ENCODE measurements at regions not wholly inside any gene's neighbourhood (a gene's known extent, or its start where the extent isn't known, plus 50 kb on each side); places are given as distances from the start of the nearest gene placed in this dataset.
A peak's percentile ranks its signal among the peaks of the same experiment; 100 is the strongest.

DNA sequence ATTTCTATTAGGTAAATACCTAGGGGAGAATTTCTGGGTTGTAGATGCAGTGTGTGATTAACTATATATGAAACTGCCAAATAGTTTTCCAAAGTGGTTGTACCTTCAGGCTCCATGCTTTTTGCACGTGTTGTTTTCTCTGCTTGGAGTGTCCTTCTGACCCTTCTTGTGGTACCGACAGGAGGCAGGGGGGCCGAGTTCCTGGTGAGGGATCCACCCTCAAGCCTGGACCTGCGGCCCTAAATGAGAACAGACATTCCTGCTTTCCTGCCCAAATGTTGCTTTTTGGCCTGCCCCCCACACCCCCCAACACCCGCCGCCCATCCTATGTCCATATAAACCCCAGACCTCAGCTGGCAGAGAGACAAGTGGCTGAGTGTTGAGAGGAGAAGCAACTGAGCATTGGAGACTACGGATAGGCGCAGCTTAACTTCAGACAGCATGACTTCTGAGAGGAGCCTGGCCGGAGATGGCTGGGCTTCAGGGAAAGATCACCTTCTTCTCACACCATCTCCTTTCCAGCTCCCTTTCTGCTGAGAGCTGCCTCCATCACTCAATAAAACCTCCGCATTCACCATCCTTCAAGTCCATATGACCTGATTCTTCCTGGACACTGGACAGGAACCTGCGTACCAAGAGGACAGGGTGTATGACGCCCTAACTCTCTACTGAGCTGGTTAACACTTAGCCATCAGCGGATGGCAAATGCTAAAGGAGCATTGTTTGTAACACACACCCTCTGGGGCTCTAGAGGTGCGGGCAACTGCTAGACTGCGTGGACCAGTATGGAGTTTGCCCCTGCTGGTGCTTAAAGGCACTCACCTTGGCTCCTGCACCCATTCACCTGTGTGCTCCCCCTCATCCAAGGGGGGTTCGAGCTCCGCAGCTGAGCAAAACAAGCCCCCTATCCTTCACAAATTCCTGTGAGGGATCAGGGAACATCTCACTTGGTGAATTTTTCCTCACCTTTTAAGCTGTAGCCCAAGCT lies 194.7 kb upstream of the FBXO33 start:
- Histone ChIP-seq H3K27me3 (no peaks in the 10 kb centered on the region), H3K9me3 (no peaks in the 10 kb centered on the region), H3K4me1 (no peaks in the 10 kb centered on the region), H3K4me3 (replicated peaks in 1 of 3) (no peak overlapping the region), H3K36me3 (no peaks in the 10 kb centered on the region), H3K27ac (no peak overlapping the region)
- TF ChIP-seq CTCF (IDR thresholded peaks at IDR 0.05) (no peak), POLR2A (IDR thresholded peaks at IDR 0.05) (no peak)
- 76 to 84% methylated on average over 15 to 17 of the region's 17 CpGs for WGBS, 2 donors
- DNase-seq = no peak
- intact Hi-C loops (cut with DNase I) = no loop called here

DNA sequence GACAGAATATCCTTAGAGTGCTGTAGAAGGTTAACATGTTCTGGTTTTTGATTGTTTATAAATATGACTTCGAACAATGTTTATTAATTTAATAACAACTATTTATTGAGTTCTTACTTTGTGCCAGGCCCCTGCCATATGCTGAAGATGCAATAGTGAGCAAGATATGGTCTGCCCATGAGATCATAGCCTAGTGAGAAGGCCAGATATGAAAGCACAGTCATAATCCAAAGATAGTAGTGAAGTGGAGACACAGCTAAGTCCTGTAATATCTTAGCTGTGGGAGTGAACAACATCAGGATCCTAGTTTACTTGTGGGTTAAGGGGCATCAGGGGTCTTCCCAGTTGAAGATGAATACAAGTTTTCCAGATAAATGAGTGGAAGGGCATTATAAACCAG lies 189.4 kb upstream of the FBXO33 start:
- no peak overlapping the region for H3K4me3 ChIP-seq (replicated peaks in 1 of 3)
- WGBS, 2 donors = 94 to 100% methylated on average over 1 of the region's 1 CpG
- no peak overlapping the region for H3K27ac ChIP-seq
- TF ChIP-seq POLR2A (IDR thresholded peaks at IDR 0.05) = no peak
- H3K9me3 ChIP-seq = no peaks in the 10 kb centered on the region
- no peaks in the 10 kb centered on the region for H3K4me1 ChIP-seq
- intact Hi-C loops (cut with DNase I) = no loop called here
- H3K36me3 ChIP-seq = no peaks in the 10 kb centered on the region
- no peaks in the 10 kb centered on the region for H3K27me3 ChIP-seq
- no peak for DNase-seq

DNA sequence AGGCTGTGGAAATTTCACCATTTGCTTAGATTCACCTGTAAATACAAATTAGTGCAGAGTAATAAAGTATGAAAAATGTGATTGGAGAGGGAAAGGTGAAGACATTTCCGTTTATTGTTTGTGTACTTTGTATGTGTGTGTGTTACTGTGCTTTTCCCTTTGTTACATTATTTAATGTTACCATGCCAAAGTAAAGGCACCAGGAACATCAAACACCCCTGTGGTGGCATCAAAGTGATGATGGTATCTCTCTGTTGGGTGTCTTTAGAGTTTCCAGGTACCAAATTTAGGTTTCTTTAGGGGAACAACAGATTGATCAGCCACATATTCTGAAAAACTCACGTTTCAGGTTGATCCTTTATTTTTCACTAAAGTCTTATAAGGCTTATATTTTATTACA lies 189.0 kb upstream of the FBXO33 start:
- no peak overlapping the region for H3K4me3 ChIP-seq (replicated peaks in 1 of 3)
- WGBS, 2 donors = 84 to 86% methylated on average over 2 of the region's 2 CpGs
- no peaks in the 10 kb centered on the region for H3K36me3 ChIP-seq
- no peak overlapping the region for H3K27ac ChIP-seq
- TF ChIP-seq CTCF (IDR thresholded peaks at IDR 0.05) (no peak), POLR2A (IDR thresholded peaks at IDR 0.05) (no peak)
- intact Hi-C loops (cut with DNase I) = no loop called here
- H3K27me3 ChIP-seq = no peaks in the 10 kb centered on the region
- no peaks in the 10 kb centered on the region for H3K9me3 ChIP-seq
- DNase-seq = no peak
- no peaks in the 10 kb centered on the region for H3K4me1 ChIP-seq

DNA sequence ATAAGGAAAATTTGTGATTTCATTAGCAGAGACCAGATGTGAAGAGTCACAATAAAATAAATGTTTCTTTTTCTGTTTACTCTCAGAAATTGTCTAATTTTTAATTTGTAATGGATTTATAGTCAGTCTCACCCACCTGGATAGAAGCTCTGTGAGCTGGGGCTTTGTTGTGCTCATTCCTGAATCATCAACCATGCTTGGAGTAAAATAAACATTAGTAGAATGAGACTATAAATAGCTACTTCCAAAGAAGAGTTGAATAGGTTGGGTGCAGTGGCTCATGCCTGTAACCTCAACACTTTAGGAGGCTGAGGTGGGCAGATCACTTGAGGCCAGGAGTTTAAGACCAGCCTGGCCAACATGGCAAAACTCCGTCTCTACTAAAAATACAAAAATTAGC lies 185.3 kb upstream of the FBXO33 start:
- TF ChIP-seq POLR2A (IDR thresholded peaks at IDR 0.05) = no peak
- TF ChIP-seq CTCF (IDR thresholded peaks at IDR 0.05) = no peak
- H3K27ac ChIP-seq = no peak overlapping the region
- no peak overlapping the region for H3K4me3 ChIP-seq (replicated peaks in 1 of 3)
- no peaks in the 10 kb centered on the region for H3K9me3 ChIP-seq
- 58 to 81% methylated on average over 1 of the region's 1 CpG for WGBS, 2 donors
- DNase-seq = peak in 1 of 2 donors; percentile 2
- no peaks in the 10 kb centered on the region for H3K27me3 ChIP-seq
- H3K36me3 ChIP-seq = no peaks in the 10 kb centered on the region
- no peaks in the 10 kb centered on the region for H3K4me1 ChIP-seq
- intact Hi-C loops (cut with DNase I) = no loop called here

- no peaks in the 10 kb centered on the region for H3K9me3 ChIP-seq
- H3K36me3 ChIP-seq = no peaks in the 10 kb centered on the region
- no peaks in the 10 kb centered on the region for H3K4me1 ChIP-seq
- WGBS, 2 donors = 83% methylated on average over 2 of the region's 2 CpGs
- DNase-seq = no peak
- H3K27me3 ChIP-seq = no peaks in the 10 kb centered on the region
- no peak for TF ChIP-seq CTCF (IDR thresholded peaks at IDR 0.05)
- no peak for TF ChIP-seq POLR2A (IDR thresholded peaks at IDR 0.05)
- no peak overlapping the region for H3K4me3 ChIP-seq (replicated peaks in 1 of 3)
- no peak overlapping the region for H3K27ac ChIP-seq
- intact Hi-C loops (cut with DNase I) = no loop called here
These were observed 183.1 kb upstream of the FBXO33 start for GRCh38 chr14:39615352-39615751.
